ENCODE measurements at regions not wholly inside any gene's neighbourhood (a gene's known extent, or its start where the extent isn't known, plus 50 kb on each side); places are given as distances from the start of the nearest gene placed in this dataset.

- Histone ChIP-seq H3K36me3 (ENCODE audit: insufficient read depth, low read length) (no peaks in the 10 kb centered on the region), H3K9me3 (ENCODE audit: control insufficient read depth, insufficient read depth, low read length) (no peaks in the 10 kb centered on the region; the same call in 1 of the 2 replicates)
Measured at GRCh38 chr3:137202941-137203340, 245.2 kb downstream of the IL20RB start.

GRCh38 chr3:137204409-137204808 is 246.6 kb downstream of the IL20RB start:
- Histone ChIP-seq H3K4me1 (ENCODE audit: insufficient read depth, low read length) (no peaks in the 10 kb centered on the region), H3K9me3 (ENCODE audit: control insufficient read depth, insufficient read depth, low read length) (no peaks in the 10 kb centered on the region; the same call in 1 of the 2 replicates), H3K9ac (ENCODE audit: low read depth, low read length) (no peak overlapping the region), H3K36me3 (ENCODE audit: insufficient read depth, low read length) (no peaks in the 10 kb centered on the region)

More at GRCh38 chr3:137202941-137203340, 245.2 kb downstream of the IL20RB start:
- H3K4me1 ChIP-seq (ENCODE audit: insufficient read depth, low read length): no peaks in the 10 kb centered on the region
- no peak overlapping the region for H3K9ac ChIP-seq (ENCODE audit: low read depth, low read length)

DNA sequence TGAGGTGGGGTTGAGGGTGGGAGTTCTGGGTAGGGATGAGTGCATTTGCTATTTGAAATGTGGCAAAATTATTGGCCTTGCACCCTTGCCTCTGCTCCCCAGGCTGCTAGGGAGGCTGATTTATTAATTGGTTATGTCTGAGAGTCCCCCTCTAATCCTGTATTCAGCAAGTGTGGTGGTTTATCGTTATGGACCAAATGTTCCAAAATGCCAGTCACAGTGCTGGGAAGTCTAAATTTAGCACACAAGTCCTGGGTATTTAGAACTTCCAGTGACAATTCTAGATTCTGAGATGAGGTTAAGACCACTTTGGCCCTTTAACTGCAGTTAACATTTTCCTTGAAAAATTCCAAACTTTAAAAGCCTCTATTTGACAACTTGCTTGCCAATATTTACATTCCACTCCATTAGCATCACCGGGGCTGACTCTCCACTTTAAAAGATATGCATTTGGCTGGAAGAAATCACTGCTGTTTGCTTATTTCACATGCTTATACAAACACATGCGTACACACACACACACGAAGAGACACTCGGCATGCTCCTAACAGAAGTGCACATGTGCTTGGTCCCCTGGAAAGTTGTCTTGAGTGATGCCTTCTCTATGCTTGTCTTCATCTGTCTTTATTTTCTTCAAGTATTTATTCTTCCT is 247.7 kb downstream of the IL20RB start:
- Histone ChIP-seq H3K4me1 (ENCODE audit: insufficient read depth, low read length) (no peaks in the 10 kb centered on the region), H3K9ac (ENCODE audit: low read depth, low read length) (no peak overlapping the region), H3K9me3 (ENCODE audit: control insufficient read depth, insufficient read depth, low read length) (no peaks in the 10 kb centered on the region), H3K36me3 (ENCODE audit: insufficient read depth, low read length) (no peaks in the 10 kb centered on the region)

DNA sequence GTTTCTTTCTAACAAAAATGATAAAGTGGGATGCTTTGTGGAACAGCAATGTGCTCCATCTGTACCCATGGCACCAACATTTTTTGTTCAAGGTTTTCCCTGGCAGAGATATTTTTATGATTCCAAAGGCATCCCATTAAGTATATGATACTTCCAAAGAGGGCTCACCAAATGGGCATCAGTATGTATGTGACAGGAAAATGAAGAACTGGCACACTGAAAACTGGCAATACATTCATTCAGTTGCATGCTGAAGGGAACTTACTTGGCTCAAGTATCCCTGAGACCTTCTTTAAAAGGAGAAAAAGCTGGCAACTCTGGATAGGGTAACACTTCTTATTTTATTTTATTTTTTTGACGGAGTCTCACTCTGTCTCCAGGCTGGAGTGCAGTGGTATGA is 249.8 kb downstream of the IL20RB start:
- Histone ChIP-seq H3K9me3 (ENCODE audit: control insufficient read depth, insufficient read depth, low read length) (no peaks in the 10 kb centered on the region), H3K4me1 (ENCODE audit: insufficient read depth, low read length) (no peaks in the 10 kb centered on the region), H3K36me3 (ENCODE audit: insufficient read depth, low read length) (no peaks in the 10 kb centered on the region), H3K9ac (ENCODE audit: low read depth, low read length) (no peak overlapping the region)

GRCh38 chr3:137217733-137218132 is 259.9 kb downstream of the IL20RB start:
- Histone ChIP-seq H3K36me3 (ENCODE audit: insufficient read depth, low read length) (no peaks in the 10 kb centered on the region), H3K9me3 (ENCODE audit: control insufficient read depth, insufficient read depth, low read length) (no peaks in the 10 kb centered on the region), H3K9ac (ENCODE audit: low read depth, low read length) (no peak overlapping the region), H3K4me1 (ENCODE audit: insufficient read depth, low read length) (no peaks in the 10 kb centered on the region)

DNA sequence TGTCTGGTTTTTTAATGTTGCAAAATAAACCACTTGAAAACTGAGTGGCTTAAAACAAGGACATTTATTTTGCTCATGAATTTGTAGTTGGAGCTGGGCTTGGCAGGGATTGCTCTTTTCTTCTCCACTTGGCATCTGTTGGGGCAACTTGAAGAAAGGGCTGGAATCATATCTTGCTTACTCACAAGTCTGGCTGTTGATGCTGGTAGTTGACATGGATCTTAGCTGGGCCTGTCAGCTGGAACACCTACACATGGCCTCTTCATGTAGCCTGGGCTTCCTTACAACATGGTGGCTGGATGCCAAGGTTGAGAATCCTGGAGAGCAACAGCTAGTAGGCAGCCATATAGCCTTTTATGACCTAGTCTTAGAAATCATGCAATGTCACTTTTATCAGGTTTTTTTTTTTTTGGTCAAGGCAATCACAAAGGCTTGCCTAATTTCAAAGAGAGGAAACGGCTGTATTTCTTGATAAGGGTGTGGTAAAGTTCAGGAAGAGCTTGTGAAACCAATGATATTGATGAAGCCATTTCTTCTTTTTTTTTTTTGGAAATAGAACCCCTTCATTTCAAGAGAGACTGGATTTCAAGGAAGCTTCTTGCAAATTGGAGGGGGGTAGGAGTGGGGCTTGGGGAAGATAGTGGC is 262.1 kb downstream of the IL20RB start:
- H3K9ac ChIP-seq (ENCODE audit: low read depth, low read length): no peak overlapping the region
- H3K36me3 ChIP-seq (ENCODE audit: insufficient read depth, low read length): no peaks in the 10 kb centered on the region
- H3K9me3 ChIP-seq (ENCODE audit: control insufficient read depth, insufficient read depth, low read length): no peaks in the 10 kb centered on the region
- no peaks in the 10 kb centered on the region for H3K4me1 ChIP-seq (ENCODE audit: insufficient read depth, low read length)

DNA sequence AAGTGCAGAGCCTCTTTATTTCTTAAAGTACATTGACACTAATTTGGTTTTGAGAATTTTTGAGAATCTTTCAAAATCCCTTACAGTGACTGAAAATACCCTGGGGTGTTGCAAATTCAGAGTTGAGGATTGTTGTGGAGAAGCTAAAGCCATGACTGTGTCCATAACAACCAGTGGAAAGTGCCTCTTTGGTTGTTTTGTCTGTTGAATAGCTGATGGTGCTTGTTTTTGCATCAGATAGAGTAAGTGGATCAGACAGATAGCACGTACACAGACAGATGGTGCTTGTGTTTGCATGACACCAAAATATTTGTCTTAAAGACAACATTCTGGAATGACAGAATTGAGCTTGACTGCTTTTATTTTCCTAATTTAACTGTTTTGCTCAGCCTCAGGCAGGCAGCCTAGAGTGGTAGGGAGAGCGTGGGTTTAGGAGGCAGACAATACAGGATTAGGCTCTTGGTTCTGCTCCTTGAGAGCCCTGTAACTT is 265.0 kb downstream of the IL20RB start:
- H3K4me1 ChIP-seq (ENCODE audit: insufficient read depth, low read length): no peaks in the 10 kb centered on the region

GRCh38 chr3:137224464-137224863 is 266.7 kb downstream of the IL20RB start:
- Histone ChIP-seq H3K9me3 (ENCODE audit: control insufficient read depth, insufficient read depth, low read length) (no peaks in the 10 kb centered on the region), H3K9ac (ENCODE audit: low read depth, low read length) (no peak overlapping the region), H3K36me3 (ENCODE audit: insufficient read depth, low read length) (no peaks in the 10 kb centered on the region), H3K4me1 (ENCODE audit: insufficient read depth, low read length) (no peaks in the 10 kb centered on the region)

More for the DNA sequence above, 265.0 kb downstream of the IL20RB start:
- H3K36me3 ChIP-seq (ENCODE audit: insufficient read depth, low read length): no peaks in the 10 kb centered on the region
- no peak overlapping the region for H3K9ac ChIP-seq (ENCODE audit: low read depth, low read length)
- H3K9me3 ChIP-seq (ENCODE audit: control insufficient read depth, insufficient read depth, low read length): no peaks in the 10 kb centered on the region

- no peaks in the 10 kb centered on the region for H3K9me3 ChIP-seq (ENCODE audit: control insufficient read depth, insufficient read depth, low read length)
- H3K36me3 ChIP-seq (ENCODE audit: insufficient read depth, low read length): no peaks in the 10 kb centered on the region
- H3K4me1 ChIP-seq (ENCODE audit: insufficient read depth, low read length): no peaks in the 10 kb centered on the region
- no peak overlapping the region for H3K9ac ChIP-seq (ENCODE audit: low read depth, low read length)
Measured at GRCh38 chr3:137242836-137243400, 285.1 kb downstream of the IL20RB start.

GRCh38 chr3:137246491-137246890 is 288.7 kb downstream of the IL20RB start:
- no peaks in the 10 kb centered on the region for H3K4me1 ChIP-seq (ENCODE audit: insufficient read depth, low read length)
- no peaks in the 10 kb centered on the region for H3K36me3 ChIP-seq (ENCODE audit: insufficient read depth, low read length)
- H3K9ac ChIP-seq (ENCODE audit: low read depth, low read length): no peak overlapping the region
- H3K9me3 ChIP-seq (ENCODE audit: control insufficient read depth, insufficient read depth, low read length): no peaks in the 10 kb centered on the region

DNA sequence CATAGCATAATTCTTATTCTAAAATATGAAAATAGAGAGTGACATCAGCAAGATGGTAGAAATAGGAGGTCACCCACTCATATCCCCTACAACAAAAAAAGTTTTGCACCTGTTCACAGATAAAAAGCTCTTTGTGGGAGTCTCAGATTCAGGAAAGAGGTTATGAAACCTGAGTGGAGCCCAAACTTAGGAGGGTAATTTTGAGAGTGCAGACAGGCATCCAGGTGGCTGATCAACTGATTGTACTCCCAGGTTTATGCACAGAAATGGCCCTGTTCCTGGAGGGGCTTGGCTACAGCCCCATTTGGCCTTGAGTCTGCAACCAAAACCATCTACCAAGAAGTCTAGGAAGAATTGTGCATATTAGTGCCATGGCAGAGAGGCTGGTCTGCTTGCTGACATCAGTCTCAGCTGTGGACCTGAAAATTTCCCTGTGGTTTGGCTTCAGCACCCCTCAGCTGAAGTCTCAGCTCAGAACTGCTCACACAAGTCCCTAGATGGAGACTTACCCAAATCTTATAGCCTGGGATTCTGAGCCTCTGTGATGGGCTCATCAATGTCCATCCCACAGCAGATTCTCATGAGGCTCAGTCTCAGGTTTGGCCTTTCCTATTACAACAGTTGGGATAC is 291.6 kb downstream of the IL20RB start:
- Histone ChIP-seq H3K4me1 (ENCODE audit: insufficient read depth, low read length) (no peaks in the 10 kb centered on the region), H3K36me3 (ENCODE audit: insufficient read depth, low read length) (no peaks in the 10 kb centered on the region), H3K9me3 (ENCODE audit: control insufficient read depth, insufficient read depth, low read length) (no peaks in the 10 kb centered on the region), H3K9ac (ENCODE audit: low read depth, low read length) (no peak overlapping the region)

GRCh38 chr3:137259089-137259488 is 301.3 kb downstream of the IL20RB start:
- no peaks in the 10 kb centered on the region for H3K36me3 ChIP-seq (ENCODE audit: insufficient read depth, low read length)
- no peaks in the 10 kb centered on the region for H3K9me3 ChIP-seq (ENCODE audit: control insufficient read depth, insufficient read depth, low read length)
- H3K4me1 ChIP-seq (ENCODE audit: insufficient read depth, low read length): peaks cover 8% of the 10 kb centered on the region; the same call in 1 of the 2 replicates
- no peak overlapping the region for H3K9ac ChIP-seq (ENCODE audit: low read depth, low read length)

DNA sequence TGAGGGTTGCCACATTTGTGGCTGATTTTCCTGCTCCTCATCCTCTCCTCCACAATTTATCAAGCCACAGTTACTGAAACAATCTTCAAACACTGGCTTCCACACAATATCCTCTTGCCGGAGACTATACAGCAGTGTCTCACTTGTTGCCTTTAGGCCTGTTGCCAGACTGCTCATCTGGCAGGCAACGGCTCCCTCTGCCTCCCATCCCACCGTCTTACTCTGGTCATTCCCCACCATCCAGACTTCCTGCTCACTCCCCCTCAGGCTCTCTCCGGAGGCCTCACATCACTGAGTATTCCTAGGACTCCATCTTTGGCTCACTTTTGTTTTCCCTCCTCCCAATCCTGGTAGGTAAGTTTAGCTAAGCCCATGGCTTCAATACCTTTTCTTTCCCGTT is 301.9 kb downstream of the IL20RB start:
- no peaks in the 10 kb centered on the region for H3K36me3 ChIP-seq (ENCODE audit: insufficient read depth, low read length)
- H3K4me1 ChIP-seq (ENCODE audit: insufficient read depth, low read length): peaks cover 8% of the 10 kb centered on the region; the same call in 1 of the 2 replicates
- H3K9ac ChIP-seq (ENCODE audit: low read depth, low read length): no peak overlapping the region
- H3K9me3 ChIP-seq (ENCODE audit: control insufficient read depth, insufficient read depth, low read length): no peaks in the 10 kb centered on the region

GRCh38 chr3:137264071-137264820 is 306.5 kb downstream of the IL20RB start:
- Histone ChIP-seq H3K36me3 (ENCODE audit: insufficient read depth, low read length) (no peaks in the 10 kb centered on the region), H3K4me1 (ENCODE audit: insufficient read depth, low read length) (peaks cover 8% of the 10 kb centered on the region; the same call in 1 of the 2 replicates), H3K9ac (ENCODE audit: low read depth, low read length) (no peak overlapping the region), H3K9me3 (ENCODE audit: control insufficient read depth, insufficient read depth, low read length) (no peaks in the 10 kb centered on the region)

Measured in ES-I3 (cell line).